Gastrocnemius medialis (tissue), 4 donors: ENCODE measurements at regions not wholly inside any gene's neighbourhood (a gene's known extent, or its start where the extent isn't known, plus 50 kb on each side); places are given as distances from the start of the nearest gene placed in this dataset.

ENCODE experiments used
- CTCF ChIP-seq, 5 experiments: fragments of 450-650 bp in 3 of 5; fragments of 200-600 bp in 2 of 5; sonication (generic) in 2 of 5; IDR thresholded peaks in 4 of 5; conservative IDR thresholded peaks in 1 of 5; 1 replicate in 4 of 5; 2 replicates in 1 of 5; pipeline ENCODE4 v1.5.1; 2016 to 2019; ENCODE audit warnings: antibody characterized with exemption in 5 of 5, mild to moderate bottlenecking in 3 of 5, moderate library complexity in 3 of 5
- POLR2A ChIP-seq, 2 donors: fragments of 450-650 bp; IDR thresholded peaks; one replicate each; pipeline ENCODE4 v1.6.1; 2017; ENCODE audit warnings: antibody characterized with exemption in 2 of 2, mild to moderate bottlenecking in 2 of 2, moderate library complexity in 2 of 2

GRCh38 chr2:163919717-163920116, 183.9 kb upstream of the FIGN start:
- TF ChIP-seq CTCF (IDR thresholded peaks at IDR 0.05 in 4 of 5, conservative IDR thresholded peaks at IDR 0.05 in 1 of 5) (no peak), POLR2A (IDR thresholded peaks at IDR 0.05) (no peak)
